HL-60 (cell line): ENCODE measurements at regions not wholly inside any gene's neighbourhood (a gene's known extent, or its start where the extent isn't known, plus 50 kb on each side); places are given as distances from the start of the nearest gene placed in this dataset.

Experiments used
- DNase-seq, 2 experiments: peaks; one replicate each; pipeline ENCODE4 v3.0.0-alpha.2; 2010 to 2020; ENCODE audit warnings: low read depth in 1 of 2, low spot score in 1 of 2
- H3K27ac ChIP-seq: fragments of 250-450 bp; sonication (Bioruptor Pico); replicated peaks from 2 replicates; pipeline ENCODE4 v1.5.1; 2020; ENCODE audit warnings: mild to moderate bottlenecking, moderate library complexity
- H3K27me3 ChIP-seq: fragments of 250-450 bp; sonication (Bioruptor Pico); 2 replicates; pipeline ENCODE4 v1.5.1; 2021; ENCODE audit warnings: mild to moderate bottlenecking, moderate library complexity; ENCODE audit not compliant: insufficient read depth, poor library complexity, severe bottlenecking
- H3K4me3 ChIP-seq: replicated peaks from 2 replicates; pipeline ENCODE4 v1.5.1; 2011; ENCODE audit warnings: mild to moderate bottlenecking, control low read depth, low read length; ENCODE audit not compliant: insufficient read depth
- GABPA ChIP-seq: IDR thresholded peaks from 2 replicates; pipeline ENCODE4 v1.6.1; 2012; ENCODE audit warnings: low read depth
- POLR2AphosphoS5 ChIP-seq: IDR thresholded peaks from 2 replicates; pipeline ENCODE4 v1.6.1; 2012; ENCODE audit warnings: low read depth
- SPI1 ChIP-seq: IDR thresholded peaks from 2 replicates; pipeline ENCODE4 v1.6.1; 2012; ENCODE audit warnings: low read depth, mild to moderate bottlenecking, borderline replicate concordance
- TF ChIP-seq, protein P1 (sequence below): IDR thresholded peaks from one replicate; pipeline ENCODE4 v1.5.1; 2011; ENCODE audit warnings: low read length, control low read depth, inconsistent platforms; ENCODE audit not compliant: insufficient read depth
- TF ChIP-seq, protein P2 (sequence below): IDR thresholded peaks from 2 replicates; pipeline ENCODE4 v1.6.1; 2012; ENCODE audit warnings: low read depth; ENCODE audit not compliant: insufficient replicate concordance

DNA sequence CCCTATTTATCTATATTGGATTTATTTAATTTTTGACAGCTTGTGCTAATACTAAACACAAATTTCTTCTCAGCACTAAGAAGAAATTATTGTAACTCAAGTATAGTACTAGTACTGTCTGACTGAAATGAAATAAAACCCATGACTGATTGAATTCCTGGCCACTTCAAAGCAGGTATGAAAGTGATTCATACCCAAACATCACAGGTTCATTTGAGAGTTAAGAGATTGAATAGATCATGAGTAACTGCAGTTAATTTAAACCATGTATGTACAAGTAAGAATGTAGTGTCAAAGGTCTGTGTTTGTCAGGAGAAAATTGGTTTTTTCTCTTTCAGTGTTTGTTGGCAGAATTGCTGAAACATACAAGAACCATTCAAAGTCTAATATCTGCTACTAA, 332.0 kb upstream of the GRM7 start:
- DNase-seq = no peak
- TF ChIP-seq GABPA (no peak), SPI1 (no peak), POLR2AphosphoS5 (no peak)
- TF ChIP-seq, protein P1, sequence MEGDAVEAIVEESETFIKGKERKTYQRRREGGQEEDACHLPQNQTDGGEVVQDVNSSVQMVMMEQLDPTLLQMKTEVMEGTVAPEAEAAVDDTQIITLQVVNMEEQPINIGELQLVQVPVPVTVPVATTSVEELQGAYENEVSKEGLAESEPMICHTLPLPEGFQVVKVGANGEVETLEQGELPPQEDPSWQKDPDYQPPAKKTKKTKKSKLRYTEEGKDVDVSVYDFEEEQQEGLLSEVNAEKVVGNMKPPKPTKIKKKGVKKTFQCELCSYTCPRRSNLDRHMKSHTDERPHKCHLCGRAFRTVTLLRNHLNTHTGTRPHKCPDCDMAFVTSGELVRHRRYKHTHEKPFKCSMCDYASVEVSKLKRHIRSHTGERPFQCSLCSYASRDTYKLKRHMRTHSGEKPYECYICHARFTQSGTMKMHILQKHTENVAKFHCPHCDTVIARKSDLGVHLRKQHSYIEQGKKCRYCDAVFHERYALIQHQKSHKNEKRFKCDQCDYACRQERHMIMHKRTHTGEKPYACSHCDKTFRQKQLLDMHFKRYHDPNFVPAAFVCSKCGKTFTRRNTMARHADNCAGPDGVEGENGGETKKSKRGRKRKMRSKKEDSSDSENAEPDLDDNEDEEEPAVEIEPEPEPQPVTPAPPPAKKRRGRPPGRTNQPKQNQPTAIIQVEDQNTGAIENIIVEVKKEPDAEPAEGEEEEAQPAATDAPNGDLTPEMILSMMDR = no peak
- TF ChIP-seq, protein P2, sequence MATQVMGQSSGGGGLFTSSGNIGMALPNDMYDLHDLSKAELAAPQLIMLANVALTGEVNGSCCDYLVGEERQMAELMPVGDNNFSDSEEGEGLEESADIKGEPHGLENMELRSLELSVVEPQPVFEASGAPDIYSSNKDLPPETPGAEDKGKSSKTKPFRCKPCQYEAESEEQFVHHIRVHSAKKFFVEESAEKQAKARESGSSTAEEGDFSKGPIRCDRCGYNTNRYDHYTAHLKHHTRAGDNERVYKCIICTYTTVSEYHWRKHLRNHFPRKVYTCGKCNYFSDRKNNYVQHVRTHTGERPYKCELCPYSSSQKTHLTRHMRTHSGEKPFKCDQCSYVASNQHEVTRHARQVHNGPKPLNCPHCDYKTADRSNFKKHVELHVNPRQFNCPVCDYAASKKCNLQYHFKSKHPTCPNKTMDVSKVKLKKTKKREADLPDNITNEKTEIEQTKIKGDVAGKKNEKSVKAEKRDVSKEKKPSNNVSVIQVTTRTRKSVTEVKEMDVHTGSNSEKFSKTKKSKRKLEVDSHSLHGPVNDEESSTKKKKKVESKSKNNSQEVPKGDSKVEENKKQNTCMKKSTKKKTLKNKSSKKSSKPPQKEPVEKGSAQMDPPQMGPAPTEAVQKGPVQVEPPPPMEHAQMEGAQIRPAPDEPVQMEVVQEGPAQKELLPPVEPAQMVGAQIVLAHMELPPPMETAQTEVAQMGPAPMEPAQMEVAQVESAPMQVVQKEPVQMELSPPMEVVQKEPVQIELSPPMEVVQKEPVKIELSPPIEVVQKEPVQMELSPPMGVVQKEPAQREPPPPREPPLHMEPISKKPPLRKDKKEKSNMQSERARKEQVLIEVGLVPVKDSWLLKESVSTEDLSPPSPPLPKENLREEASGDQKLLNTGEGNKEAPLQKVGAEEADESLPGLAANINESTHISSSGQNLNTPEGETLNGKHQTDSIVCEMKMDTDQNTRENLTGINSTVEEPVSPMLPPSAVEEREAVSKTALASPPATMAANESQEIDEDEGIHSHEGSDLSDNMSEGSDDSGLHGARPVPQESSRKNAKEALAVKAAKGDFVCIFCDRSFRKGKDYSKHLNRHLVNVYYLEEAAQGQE = no peak
- H3K4me3 ChIP-seq = no peak overlapping the region

DNA sequence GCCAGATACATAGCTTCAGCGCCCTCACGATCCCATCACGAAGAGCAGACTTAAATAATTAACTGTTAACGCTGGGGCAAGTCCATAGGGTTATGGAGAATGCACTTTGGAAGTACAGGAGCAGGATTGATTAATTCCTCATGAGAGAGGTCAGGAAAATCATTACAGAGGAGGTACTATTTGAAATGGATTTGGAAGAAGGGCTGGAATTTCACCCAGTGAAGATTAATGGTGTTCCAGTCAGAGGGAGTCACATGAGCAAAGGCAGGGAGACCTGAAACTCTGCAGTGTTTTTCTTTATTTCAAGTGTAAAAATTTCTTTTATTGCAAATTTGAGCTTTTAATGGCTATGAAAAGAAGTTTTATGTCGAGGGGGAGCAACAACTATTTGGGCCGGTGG, 329.8 kb upstream of the GRM7 start:
- Histone ChIP-seq H3K27ac (no peak overlapping the region), H3K27me3 (no peaks in the 10 kb centered on the region), H3K4me3 (no peak overlapping the region)
- no peak for DNase-seq
- TF ChIP-seq POLR2AphosphoS5 (no peak), SPI1 (no peak), GABPA (no peak)
- TF ChIP-seq, protein P1 = no peak
- TF ChIP-seq, protein P2 = no peak

More for the DNA sequence above, 332.0 kb upstream of the GRM7 start:
- Histone ChIP-seq H3K27ac (no peak overlapping the region), H3K27me3 (no peaks in the 10 kb centered on the region)

DNA sequence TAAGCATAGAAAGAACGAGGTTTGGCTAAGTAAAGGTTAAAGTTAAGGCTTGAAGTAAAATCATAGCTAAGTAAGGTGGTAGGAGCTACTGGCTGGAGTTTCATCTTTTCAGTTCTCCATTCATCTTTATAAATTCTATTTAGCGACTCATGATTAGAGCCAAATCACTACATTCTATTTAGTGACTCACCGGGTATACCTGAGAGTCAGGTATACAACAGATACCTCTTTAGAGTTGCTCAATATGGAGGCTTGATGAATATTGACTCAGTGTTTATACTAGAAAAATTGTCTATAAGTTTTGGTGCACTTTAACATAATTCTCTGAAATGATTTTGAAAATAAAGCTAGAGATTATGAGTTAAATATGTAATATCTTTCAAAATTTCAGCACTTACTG, 328.8 kb upstream of the GRM7 start:
- no peaks in the 10 kb centered on the region for H3K27me3 ChIP-seq
- no peak for DNase-seq
- no peak overlapping the region for H3K27ac ChIP-seq
- H3K4me3 ChIP-seq = no peak overlapping the region
- TF ChIP-seq, protein P1 = no peak
- TF ChIP-seq, protein P2 = no peak
- TF ChIP-seq GABPA (no peak), POLR2AphosphoS5 (no peak), SPI1 (no peak)
